GM06990 (cell line): ENCODE measurements at regions not wholly inside any gene's neighbourhood (a gene's known extent, or its start where the extent isn't known, plus 50 kb on each side); places are given as distances from the start of the nearest gene placed in this dataset.
"Not testable (repeated sequence)": the region's sequence is repeated elsewhere in the genome, so short reads cannot be mapped to it uniquely, and the experiment has no call there.

Experiments
- DNase-seq: peaks from one replicate; pipeline ENCODE4 v3.0.0-alpha.2; 2011; ENCODE audit not compliant: insufficient read length; ENCODE audit errors: extremely low read depth
- H3K27me3 ChIP-seq: replicated peaks from 2 replicates; pipeline ENCODE4 v1.6.0; 2011; ENCODE audit warnings: low read length; ENCODE audit not compliant: control insufficient read depth, insufficient read depth
- H3K36me3 ChIP-seq: 2 replicates; pipeline ENCODE4 v1.5.1; 2011; ENCODE audit warnings: low read length; ENCODE audit not compliant: control insufficient read depth, insufficient read depth
- H3K4me3 ChIP-seq: replicated peaks from 2 replicates; pipeline ENCODE4 v1.5.1; 2011; ENCODE audit warnings: low read depth, mild to moderate bottlenecking, control low read depth, low read length
- CTCF ChIP-seq: IDR thresholded peaks from 2 replicates; pipeline ENCODE4 v1.5.1; 2011; ENCODE audit warnings: low read length, control low read depth, mild to moderate bottlenecking, inconsistent platforms; ENCODE audit not compliant: insufficient read depth, poor library complexity, severe bottlenecking

DNA sequence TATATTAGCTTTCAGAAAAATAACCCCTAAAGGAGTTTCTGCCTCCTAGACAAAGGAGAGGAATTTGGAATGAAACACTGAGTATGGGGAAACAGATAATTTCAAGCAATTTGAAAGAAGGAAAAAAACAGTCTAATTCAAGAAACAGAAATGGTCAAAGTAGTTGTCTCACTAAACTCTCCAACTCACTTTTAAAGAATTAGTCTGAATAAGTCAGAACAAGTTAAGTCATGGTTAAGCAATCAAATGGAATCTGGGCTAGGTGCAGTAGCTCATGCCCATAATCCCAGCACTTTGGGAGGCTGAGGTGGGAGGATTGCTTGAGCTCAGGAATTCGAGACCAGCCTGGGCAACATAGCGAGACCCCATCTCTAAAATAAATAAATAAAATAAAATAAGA, 95.7 kb upstream of the GRIA3 start:
- no peak for TF ChIP-seq CTCF
- no peak for DNase-seq
- Histone ChIP-seq H3K36me3 (no peaks in the 10 kb centered on the region), H3K27me3 (no peaks in the 10 kb centered on the region), H3K4me3 (no peak overlapping the region)

GRCh38 chrX:123088930-123089329, 95.1 kb upstream of the GRIA3 start:
- no peaks in the 10 kb centered on the region for H3K27me3 ChIP-seq
- no peak overlapping the region for H3K4me3 ChIP-seq
- TF ChIP-seq CTCF = no peak
- H3K36me3 ChIP-seq = no peaks in the 10 kb centered on the region
- DNase-seq = no peak

- Histone ChIP-seq H3K4me3 (no peak overlapping the region), H3K27me3 (no peaks in the 10 kb centered on the region), H3K36me3 (no peaks in the 10 kb centered on the region)
- no peak for DNase-seq
- no peak for TF ChIP-seq CTCF
Measured at GRCh38 chrX:123093792-123094191, 90.3 kb upstream of the GRIA3 start.

DNA sequence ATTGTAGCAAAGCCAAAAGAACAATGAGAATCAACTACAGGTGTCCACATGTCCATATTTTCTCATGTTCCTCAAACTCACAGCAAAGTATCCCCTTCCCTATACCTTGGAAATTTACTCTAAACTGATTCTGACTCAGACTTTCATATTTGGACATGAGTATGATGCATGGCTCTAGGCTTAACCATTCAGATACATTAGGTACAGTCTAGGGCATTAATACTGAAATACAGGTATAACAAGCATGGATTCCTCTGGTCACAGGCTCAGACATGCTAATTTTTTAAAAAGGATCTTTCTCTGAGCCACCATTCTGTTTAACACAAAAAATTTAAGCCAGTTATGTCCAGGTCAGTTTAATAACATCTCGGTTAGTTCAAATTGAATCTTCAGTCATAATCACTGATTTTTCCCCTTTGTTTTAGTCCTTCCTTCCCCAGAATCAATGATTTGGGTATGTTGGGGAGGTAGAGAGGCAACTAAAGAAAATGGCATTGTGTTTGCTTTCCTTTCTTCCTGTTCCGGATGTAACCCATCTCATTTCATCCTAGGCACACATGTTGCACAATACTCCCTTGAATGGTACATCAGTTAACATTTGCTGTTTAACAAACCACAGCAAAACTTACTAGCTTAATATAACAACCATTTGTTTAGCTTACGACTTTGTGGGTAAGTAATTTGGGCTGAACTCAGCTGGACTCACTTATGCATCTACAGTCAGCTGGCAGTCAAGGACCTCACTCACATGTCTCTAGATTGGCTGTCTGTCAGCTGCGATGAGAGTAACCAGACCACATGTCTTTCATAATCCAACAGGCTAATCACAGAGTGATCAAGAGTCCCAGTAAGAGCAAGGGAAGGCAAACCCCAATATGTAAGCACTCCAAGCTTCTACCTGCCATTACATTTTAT, 75.3 kb upstream of the GRIA3 start:
- TF ChIP-seq CTCF = no peak
- no peaks in the 10 kb centered on the region for H3K27me3 ChIP-seq
- DNase-seq = no peak
- no peak overlapping the region for H3K4me3 ChIP-seq
- H3K36me3 ChIP-seq = no peaks in the 10 kb centered on the region

- no peak for TF ChIP-seq CTCF
- no peak for DNase-seq
- no peak overlapping the region for H3K4me3 ChIP-seq
- H3K27me3 ChIP-seq = no peaks in the 10 kb centered on the region
- no peaks in the 10 kb centered on the region for H3K36me3 ChIP-seq
Measured at GRCh38 chrX:123121241-123121640, 62.8 kb upstream of the GRIA3 start.

DNA sequence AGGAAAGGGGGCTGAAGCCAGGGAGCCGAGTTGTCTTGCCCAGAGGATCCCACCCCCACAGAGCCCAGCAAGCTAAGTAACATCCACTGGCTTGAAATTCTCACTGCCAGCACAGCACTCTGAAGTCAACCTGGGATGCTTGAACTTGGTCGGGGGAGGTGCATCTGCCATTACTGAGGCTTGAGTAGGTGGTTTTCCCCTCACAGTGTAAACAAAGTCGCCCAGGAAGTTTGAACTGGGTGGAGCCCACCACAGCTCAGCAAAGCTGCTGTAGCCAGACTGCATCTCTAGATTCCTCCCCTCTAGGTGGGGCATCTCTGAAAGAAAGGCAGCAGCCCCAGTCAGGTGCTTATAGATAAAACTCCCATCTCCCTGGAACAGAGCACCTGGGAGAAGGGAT, 54.3 kb upstream of the GRIA3 start:
- not testable (repeated sequence) for H3K27me3 ChIP-seq, H3K36me3 ChIP-seq, H3K4me3 ChIP-seq, DNase-seq
